ENCODE measurements at regions not wholly inside any gene's neighbourhood (a gene's known extent, or its start where the extent isn't known, plus 50 kb on each side); places are given as distances from the start of the nearest gene placed in this dataset.

- TF ChIP-seq EZH2phosphoT487 (IDR thresholded peaks at IDR 0.05; ENCODE audit: borderline replicate concordance, low read length), result no peak
- TF ChIP-seq, protein P1, sequence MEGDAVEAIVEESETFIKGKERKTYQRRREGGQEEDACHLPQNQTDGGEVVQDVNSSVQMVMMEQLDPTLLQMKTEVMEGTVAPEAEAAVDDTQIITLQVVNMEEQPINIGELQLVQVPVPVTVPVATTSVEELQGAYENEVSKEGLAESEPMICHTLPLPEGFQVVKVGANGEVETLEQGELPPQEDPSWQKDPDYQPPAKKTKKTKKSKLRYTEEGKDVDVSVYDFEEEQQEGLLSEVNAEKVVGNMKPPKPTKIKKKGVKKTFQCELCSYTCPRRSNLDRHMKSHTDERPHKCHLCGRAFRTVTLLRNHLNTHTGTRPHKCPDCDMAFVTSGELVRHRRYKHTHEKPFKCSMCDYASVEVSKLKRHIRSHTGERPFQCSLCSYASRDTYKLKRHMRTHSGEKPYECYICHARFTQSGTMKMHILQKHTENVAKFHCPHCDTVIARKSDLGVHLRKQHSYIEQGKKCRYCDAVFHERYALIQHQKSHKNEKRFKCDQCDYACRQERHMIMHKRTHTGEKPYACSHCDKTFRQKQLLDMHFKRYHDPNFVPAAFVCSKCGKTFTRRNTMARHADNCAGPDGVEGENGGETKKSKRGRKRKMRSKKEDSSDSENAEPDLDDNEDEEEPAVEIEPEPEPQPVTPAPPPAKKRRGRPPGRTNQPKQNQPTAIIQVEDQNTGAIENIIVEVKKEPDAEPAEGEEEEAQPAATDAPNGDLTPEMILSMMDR (IDR thresholded peaks at IDR 0.05; ENCODE audit: low read depth, low read length, poor library complexity, severe bottlenecking), result no peak
- no peaks in the 10 kb centered on the region for H4K20me1 ChIP-seq (ENCODE audit: control insufficient read depth, insufficient read depth, low read depth, low read length)
- H3K4me2 ChIP-seq (ENCODE audit: low read length), result no peak overlapping the region
- no peaks in the 10 kb centered on the region for H3K36me3 ChIP-seq (ENCODE audit: control insufficient read depth, low read length)
- no peak overlapping the region for H3K4me3 ChIP-seq (ENCODE audit: low read length)
- no peaks in the 10 kb centered on the region for H3K9me2 ChIP-seq (replicated peaks; ENCODE audit: control insufficient read depth, low read length)
- no peaks in the 10 kb centered on the region for H3F3A ChIP-seq (ENCODE audit: control insufficient read depth, insufficient read depth)
- no peaks in the 10 kb centered on the region for H3K79me2 ChIP-seq (ENCODE audit: control insufficient read depth, low read length)
- H3K9me3 ChIP-seq (ENCODE audit: control insufficient read depth, insufficient read depth, low read length), result no peaks in the 10 kb centered on the region
- H3K27me3 ChIP-seq (ENCODE audit: control insufficient read depth, low read length), result no peaks in the 10 kb centered on the region
- H3K4me1 ChIP-seq (ENCODE audit: control insufficient read depth, low read length), result no peaks in the 10 kb centered on the region
- H3K27ac ChIP-seq (ENCODE audit: low read depth, low read length), result no peak overlapping the region
Observed at GRCh38 chr13:88764103-88764502, 1092.9 kb downstream of the SLITRK5 start.

GRCh38 chr13:88800505-88800904, 1129.3 kb downstream of the SLITRK5 start:
- H3K27ac ChIP-seq (ENCODE audit: low read depth, low read length), result no peak overlapping the region
- no peaks in the 10 kb centered on the region for H3K4me1 ChIP-seq (ENCODE audit: control insufficient read depth, low read length)
- H3K27me3 ChIP-seq (ENCODE audit: control insufficient read depth, low read length), result no peaks in the 10 kb centered on the region
- H3K36me3 ChIP-seq (ENCODE audit: control insufficient read depth, low read length), result no peaks in the 10 kb centered on the region
- no peak overlapping the region for H3K4me3 ChIP-seq (ENCODE audit: low read length)
- no peaks in the 10 kb centered on the region for H3F3A ChIP-seq (ENCODE audit: control insufficient read depth, insufficient read depth)
- TF ChIP-seq, protein P1 (IDR thresholded peaks at IDR 0.05; ENCODE audit: low read depth, low read length, poor library complexity, severe bottlenecking), result no peak
- no peak for TF ChIP-seq EZH2phosphoT487 (IDR thresholded peaks at IDR 0.05; ENCODE audit: borderline replicate concordance, low read length)
- H4K20me1 ChIP-seq (ENCODE audit: control insufficient read depth, insufficient read depth, low read depth, low read length), result no peaks in the 10 kb centered on the region
- no peaks in the 10 kb centered on the region for H3K9me3 ChIP-seq (ENCODE audit: control insufficient read depth, insufficient read depth, low read length)
- no peaks in the 10 kb centered on the region for H3K79me2 ChIP-seq (ENCODE audit: control insufficient read depth, low read length)
- H3K9me2 ChIP-seq (replicated peaks; ENCODE audit: control insufficient read depth, low read length), result no peaks in the 10 kb centered on the region
- H3K4me2 ChIP-seq (ENCODE audit: low read length), result no peak overlapping the region

DNA sequence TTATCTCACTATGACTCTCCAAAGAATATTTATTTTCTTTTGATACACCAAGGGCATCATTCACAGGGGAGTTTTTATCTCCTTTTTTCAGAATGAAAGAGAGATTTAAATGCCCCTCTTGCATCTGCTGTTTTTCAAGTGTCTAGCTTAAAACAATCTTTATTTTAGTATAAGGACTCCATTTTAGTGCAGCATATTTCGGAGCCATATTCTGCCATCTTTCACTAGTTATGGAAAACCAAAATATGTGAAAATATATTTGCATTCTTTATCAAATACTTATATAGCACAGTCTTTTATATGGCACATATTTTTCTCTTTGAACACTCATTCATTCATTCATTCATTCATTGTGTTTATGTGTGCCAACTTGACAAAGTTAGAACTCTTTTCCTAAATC, 1130.2 kb downstream of the SLITRK5 start:
- Histone ChIP-seq H3K4me2 (ENCODE audit: low read length) (no peak overlapping the region), H3K9me3 (ENCODE audit: control insufficient read depth, insufficient read depth, low read length) (no peaks in the 10 kb centered on the region), H3K36me3 (ENCODE audit: control insufficient read depth, low read length) (no peaks in the 10 kb centered on the region), H3F3A (ENCODE audit: control insufficient read depth, insufficient read depth) (no peaks in the 10 kb centered on the region), H3K27ac (ENCODE audit: low read depth, low read length) (no peak overlapping the region), H3K4me1 (ENCODE audit: control insufficient read depth, low read length) (no peaks in the 10 kb centered on the region), H3K79me2 (ENCODE audit: control insufficient read depth, low read length) (no peaks in the 10 kb centered on the region), H4K20me1 (ENCODE audit: control insufficient read depth, insufficient read depth, low read depth, low read length) (no peaks in the 10 kb centered on the region), H3K27me3 (ENCODE audit: control insufficient read depth, low read length) (no peaks in the 10 kb centered on the region), H3K9me2 (replicated peaks; ENCODE audit: control insufficient read depth, low read length) (no peaks in the 10 kb centered on the region), H3K4me3 (ENCODE audit: low read length) (no peak overlapping the region)
- TF ChIP-seq EZH2phosphoT487 (IDR thresholded peaks at IDR 0.05; ENCODE audit: borderline replicate concordance, low read length), result no peak
- TF ChIP-seq, protein P1 (IDR thresholded peaks at IDR 0.05; ENCODE audit: low read depth, low read length, poor library complexity, severe bottlenecking), result no peak

DNA sequence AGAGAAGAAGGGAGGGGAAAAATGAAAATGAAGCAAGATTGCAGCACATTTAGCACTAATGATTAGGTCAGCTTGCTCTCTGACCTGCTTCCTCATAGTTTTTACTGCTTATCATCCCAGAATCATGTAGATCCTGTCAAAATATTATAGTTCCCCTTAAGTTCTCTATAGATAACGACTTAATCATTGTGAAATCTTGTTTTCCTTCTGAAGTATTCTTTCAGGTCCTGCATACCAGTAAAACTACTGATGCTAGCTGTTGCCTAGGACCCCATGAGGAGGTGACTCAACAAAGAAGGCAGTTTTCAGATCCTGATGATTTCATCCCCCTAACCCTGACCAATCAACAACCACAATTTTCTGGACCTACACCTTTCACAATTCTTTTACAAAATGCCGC, 1131.7 kb downstream of the SLITRK5 start:
- no peaks in the 10 kb centered on the region for H3K9me2 ChIP-seq (replicated peaks; ENCODE audit: control insufficient read depth, low read length)
- no peaks in the 10 kb centered on the region for H3K36me3 ChIP-seq (ENCODE audit: control insufficient read depth, low read length)
- no peak overlapping the region for H3K4me2 ChIP-seq (ENCODE audit: low read length)
- H3K4me3 ChIP-seq (ENCODE audit: low read length), result no peak overlapping the region
- H3K4me1 ChIP-seq (ENCODE audit: control insufficient read depth, low read length), result no peaks in the 10 kb centered on the region
- H3K27me3 ChIP-seq (ENCODE audit: control insufficient read depth, low read length), result no peaks in the 10 kb centered on the region
- H3F3A ChIP-seq (ENCODE audit: control insufficient read depth, insufficient read depth), result no peaks in the 10 kb centered on the region
- H3K27ac ChIP-seq (ENCODE audit: low read depth, low read length), result no peak overlapping the region
- no peaks in the 10 kb centered on the region for H3K79me2 ChIP-seq (ENCODE audit: control insufficient read depth, low read length)
- no peak for TF ChIP-seq EZH2phosphoT487 (IDR thresholded peaks at IDR 0.05; ENCODE audit: borderline replicate concordance, low read length)
- TF ChIP-seq, protein P1 (IDR thresholded peaks at IDR 0.05; ENCODE audit: low read depth, low read length, poor library complexity, severe bottlenecking), result no peak
- no peaks in the 10 kb centered on the region for H4K20me1 ChIP-seq (ENCODE audit: control insufficient read depth, insufficient read depth, low read depth, low read length)
- no peaks in the 10 kb centered on the region for H3K9me3 ChIP-seq (ENCODE audit: control insufficient read depth, insufficient read depth, low read length)
